HG03342 (cell line): ENCODE measurements at regions not wholly inside any gene's neighbourhood (a gene's known extent, or its start where the extent isn't known, plus 50 kb on each side); places are given as distances from the start of the nearest gene placed in this dataset.
"Not testable (repeated sequence)": the region's sequence is repeated elsewhere in the genome, so short reads cannot be mapped to it uniquely, and the experiment has no call there.

ENCODE experiments used
- ATAC-seq: cut with Tn5 transposase; IDR thresholded peaks from one replicate; pipeline ENCODE4 v1.9.1; 2021; ENCODE audit warnings: mild to moderate bottlenecking, moderate library complexity; ENCODE audit not compliant: unreplicated experiment

GRCh38 chr5:116880150-116880549, 305.5 kb upstream of the SEMA6A start:
- ATAC-seq: no peak

- no peak for ATAC-seq
Measured at GRCh38 chr5:116876240-116876840, 301.7 kb upstream of the SEMA6A start.

- no peak for ATAC-seq
Measured at GRCh38 chr5:116872986-116873385, 298.4 kb upstream of the SEMA6A start.

- no peak for ATAC-seq
Measured at GRCh38 chr5:116872486-116872885, 297.9 kb upstream of the SEMA6A start.

GRCh38 chr5:116867825-116868224, 293.2 kb upstream of the SEMA6A start:
- ATAC-seq: not testable (repeated sequence)

GRCh38 chr5:116865651-116866050, 291.0 kb upstream of the SEMA6A start:
- no peak for ATAC-seq

- ATAC-seq: no peak
Measured at GRCh38 chr5:116864838-116865190, 290.2 kb upstream of the SEMA6A start.

- no peak for ATAC-seq
Measured at GRCh38 chr5:116864157-116864837, 289.7 kb upstream of the SEMA6A start.

- ATAC-seq: no peak
Measured at GRCh38 chr5:116862632-116863455, 288.2 kb upstream of the SEMA6A start.

- no peak for ATAC-seq
Measured at GRCh38 chr5:116861666-116862065, 287.0 kb upstream of the SEMA6A start.

- no peak for ATAC-seq
Measured at GRCh38 chr5:116861097-116861496, 286.5 kb upstream of the SEMA6A start.

GRCh38 chr5:116859666-116860320, 285.2 kb upstream of the SEMA6A start:
- no peak for ATAC-seq

GRCh38 chr5:116858705-116859333, 284.2 kb upstream of the SEMA6A start:
- ATAC-seq: no peak

GRCh38 chr5:116858020-116858419, 283.4 kb upstream of the SEMA6A start:
- ATAC-seq: not testable (repeated sequence)

- ATAC-seq: no peak
Measured at GRCh38 chr5:116856271-116856670, 281.6 kb upstream of the SEMA6A start.

GRCh38 chr5:116853992-116854391, 279.4 kb upstream of the SEMA6A start:
- no peak for ATAC-seq

GRCh38 chr5:116848954-116849581, 274.4 kb upstream of the SEMA6A start:
- ATAC-seq: no peak

GRCh38 chr5:116847960-116848359, 273.3 kb upstream of the SEMA6A start:
- ATAC-seq: no peak

- no peak for ATAC-seq
Measured at GRCh38 chr5:116844015-116844414, 269.4 kb upstream of the SEMA6A start.

- ATAC-seq: no peak
Measured at GRCh38 chr5:116842514-116842961, 267.9 kb upstream of the SEMA6A start.
